GM18517 (cell line): ENCODE measurements at regions not wholly inside any gene's neighbourhood (a gene's known extent, or its start where the extent isn't known, plus 50 kb on each side); places are given as distances from the start of the nearest gene placed in this dataset.

Source experiments
- ATAC-seq: cut with Tn5 transposase; IDR thresholded peaks from one replicate; pipeline ENCODE4 v1.9.1; 2021; ENCODE audit warnings: mild to moderate bottlenecking, moderate library complexity; ENCODE audit not compliant: unreplicated experiment

DNA sequence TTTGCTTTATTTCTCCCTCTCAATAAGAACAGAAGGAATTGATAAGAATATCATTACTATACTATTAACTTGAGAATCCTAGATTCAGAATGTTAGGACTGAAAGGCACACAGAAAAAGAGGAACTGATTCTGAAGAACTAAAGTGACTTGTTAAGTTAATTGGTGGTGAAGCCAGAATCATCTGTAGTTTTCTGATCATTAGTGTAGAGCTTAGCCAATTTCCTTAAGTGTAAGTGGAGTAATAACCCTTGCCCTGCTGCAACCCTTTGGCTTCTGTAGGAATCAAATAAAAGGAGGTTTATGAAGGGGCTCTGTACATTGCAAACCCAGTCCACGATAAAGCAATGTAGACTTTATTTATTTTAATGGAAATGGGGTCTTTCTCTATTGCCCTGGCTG is 1186.0 kb downstream of the SORCS3 start:
- ATAC-seq: no peak

DNA sequence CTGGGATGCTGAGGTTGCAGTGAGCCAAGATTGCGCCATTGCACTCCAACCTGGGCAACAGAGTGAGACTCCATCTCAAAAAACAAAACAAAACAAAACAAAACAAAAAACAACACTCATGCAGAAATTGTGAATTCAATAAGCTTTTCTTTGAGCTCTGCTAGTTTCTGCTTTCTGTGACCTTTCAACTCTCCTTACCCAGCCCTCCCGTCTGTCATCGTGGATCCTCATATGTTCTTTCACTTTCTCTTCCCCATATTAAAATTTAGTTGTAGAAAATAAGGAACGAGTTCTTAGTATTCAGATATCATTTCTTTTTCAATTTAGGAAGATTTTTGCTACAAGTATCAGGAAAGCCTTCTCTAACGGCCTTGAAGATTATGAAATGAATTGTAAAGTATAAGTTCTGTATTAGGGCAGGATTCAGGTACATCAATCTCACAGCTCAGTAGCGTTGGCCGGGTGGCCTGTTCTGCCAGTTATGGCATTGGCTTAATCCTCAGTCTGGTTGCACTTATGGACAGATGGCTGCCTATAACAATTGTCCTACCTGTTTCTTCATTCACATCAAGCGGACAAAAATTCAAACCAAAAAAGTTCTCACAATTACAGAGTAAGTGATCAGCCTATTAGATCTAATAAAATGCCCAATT is 1167.0 kb downstream of the SORCS3 start:
- no peak for ATAC-seq

- no peak for ATAC-seq
Observed at GRCh38 chr10:105803206-105803605, 1162.1 kb downstream of the SORCS3 start.

GRCh38 chr10:105800641-105801040 is 1159.6 kb downstream of the SORCS3 start:
- no peak for ATAC-seq

DNA sequence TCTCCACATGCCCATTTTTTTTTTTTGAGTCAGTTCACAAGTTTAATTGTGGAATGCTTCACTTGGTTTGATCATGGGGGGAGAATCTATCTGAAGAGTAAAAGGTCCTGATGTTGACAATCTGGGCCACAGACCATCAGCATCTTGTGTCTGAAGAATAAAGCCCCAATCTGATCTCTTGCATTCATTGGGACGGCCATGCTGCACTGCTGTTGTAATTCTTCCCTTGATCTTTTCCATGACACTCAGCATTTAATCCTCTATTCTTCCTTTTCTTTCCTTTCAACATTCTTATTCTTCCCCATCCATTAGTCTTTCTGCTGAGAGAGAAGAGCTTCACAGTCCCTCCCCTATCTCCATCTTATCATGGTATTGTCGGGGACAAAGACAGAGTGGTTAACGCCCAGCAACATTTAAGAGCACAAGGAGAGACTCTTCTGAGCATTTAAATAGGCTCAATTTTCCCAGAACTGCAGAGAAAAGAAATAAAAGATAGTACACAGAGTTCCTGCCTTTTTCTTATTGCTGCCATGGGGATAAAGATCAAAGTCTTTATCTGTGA is 1157.3 kb downstream of the SORCS3 start:
- no peak for ATAC-seq

DNA sequence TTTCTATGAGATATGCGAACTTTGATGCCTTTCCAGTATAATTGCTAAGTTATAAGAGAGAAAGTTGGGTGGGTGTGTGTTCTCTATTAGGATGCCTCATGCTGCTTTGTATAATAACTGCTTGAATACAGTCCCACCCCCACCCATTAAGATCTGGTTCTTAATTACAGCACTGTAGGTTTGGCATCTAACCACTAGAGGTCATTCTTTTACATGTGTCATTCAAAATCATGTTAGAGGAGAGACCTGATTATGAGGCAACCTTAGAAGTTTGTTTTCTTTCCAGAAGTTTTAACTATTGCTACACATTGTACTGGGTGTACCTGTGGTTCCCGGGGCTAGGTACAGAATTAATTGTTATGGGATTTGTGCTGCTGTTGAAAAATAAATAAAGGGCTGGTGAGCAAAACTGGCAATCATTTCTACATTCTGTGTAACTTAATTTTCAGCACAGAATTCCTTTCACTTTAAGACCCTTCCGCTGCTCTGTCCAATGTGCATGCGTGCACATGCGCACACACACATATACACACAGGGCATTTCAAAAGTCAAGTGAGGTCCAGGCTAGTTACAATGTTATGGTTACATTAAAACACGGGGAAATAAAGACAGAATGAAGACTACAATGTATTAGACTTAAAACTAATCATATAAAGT is 1156.3 kb downstream of the SORCS3 start:
- peak; percentile 59 for ATAC-seq

DNA sequence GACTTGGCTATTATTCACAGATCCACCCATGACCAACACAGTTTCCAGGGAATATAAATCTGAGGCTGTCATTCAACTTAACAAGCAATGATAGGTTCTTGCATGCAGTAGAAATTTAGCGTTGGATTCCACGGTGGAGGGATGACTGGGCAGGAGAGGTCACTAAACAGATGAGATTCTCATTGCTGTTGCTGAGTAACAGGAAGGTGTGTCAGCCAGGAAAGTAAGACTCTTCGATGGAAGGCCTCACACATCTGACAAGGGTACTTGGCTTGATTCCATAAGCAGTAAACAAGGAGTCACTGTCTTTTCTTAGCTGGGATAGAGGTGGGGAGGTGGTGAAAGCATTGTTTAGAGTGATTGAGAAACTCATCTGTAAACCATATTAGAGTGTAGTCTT is 1152.0 kb downstream of the SORCS3 start:
- no peak for ATAC-seq

- ATAC-seq: no peak
Observed at GRCh38 chr10:105785721-105786120, 1144.6 kb downstream of the SORCS3 start.

- ATAC-seq: no peak
Observed at GRCh38 chr10:105783936-105784483, 1142.9 kb downstream of the SORCS3 start.

DNA sequence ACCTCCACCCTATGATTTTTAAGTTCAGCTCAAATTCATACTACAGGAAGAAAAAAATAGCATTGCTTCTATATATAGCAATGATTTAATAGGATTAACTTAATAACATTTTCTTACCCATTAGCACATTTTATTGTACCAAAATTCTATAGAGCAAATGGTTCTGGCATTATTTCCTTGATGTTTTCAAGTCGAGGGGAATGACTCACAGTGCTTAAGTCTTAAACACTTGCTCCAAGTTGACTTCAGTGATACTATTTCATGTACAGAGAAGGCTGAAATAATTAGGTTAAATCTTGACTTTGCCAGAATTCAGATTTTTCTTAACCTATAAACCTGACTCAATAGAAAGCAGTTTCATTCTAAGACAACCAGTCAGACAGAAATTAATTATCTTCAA is 1133.8 kb downstream of the SORCS3 start:
- no peak for ATAC-seq

DNA sequence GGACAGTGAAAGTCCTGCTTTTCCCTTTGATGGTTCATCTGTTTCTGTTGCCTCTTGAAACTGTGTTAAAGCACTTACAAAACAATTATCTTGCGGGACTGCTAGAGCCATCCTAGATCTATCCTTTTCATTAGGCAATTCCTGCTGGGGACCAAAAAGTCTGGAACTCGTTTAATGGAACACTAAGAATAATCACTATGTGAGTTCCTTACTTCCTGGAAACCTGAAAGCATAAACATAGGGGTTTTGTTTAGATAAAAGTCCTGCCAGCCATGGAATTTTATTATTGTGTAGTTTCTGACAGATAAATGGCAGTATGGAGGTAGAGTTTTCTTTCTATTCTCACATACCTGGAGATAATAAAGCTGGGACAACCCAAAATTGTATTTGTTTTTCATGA is 1133.3 kb downstream of the SORCS3 start:
- ATAC-seq: no peak

DNA sequence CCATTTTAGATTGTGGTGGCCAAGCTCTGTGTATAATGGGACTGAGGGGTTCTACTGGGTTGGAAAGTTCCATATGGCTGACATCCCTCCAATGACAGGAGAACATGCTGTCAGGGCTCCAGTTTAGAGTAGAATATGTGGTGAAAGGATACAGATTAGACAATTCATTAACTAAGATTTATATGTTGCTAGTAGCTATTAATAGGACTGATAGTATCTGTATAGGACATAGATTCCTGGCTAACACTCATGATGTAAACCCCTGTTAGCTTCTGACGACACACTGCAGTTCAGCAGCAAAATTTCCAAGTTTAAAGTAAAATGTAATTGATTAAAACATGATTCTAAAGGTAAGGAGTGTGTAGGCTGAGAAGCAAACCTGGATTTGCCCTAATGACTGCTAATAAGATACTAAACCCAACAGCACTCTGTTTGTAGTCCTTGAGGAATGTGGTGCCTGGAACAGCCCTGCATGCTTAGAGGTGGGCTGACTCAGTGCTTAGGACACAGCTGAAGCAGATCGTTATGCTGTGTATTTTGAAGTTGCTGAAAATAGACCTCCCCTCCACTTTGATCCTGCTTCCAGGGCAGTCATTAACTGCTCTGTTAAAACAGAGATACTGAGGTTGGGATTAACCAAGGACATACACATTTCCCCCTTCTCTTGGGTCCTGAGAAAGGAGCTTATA is 1129.6 kb downstream of the SORCS3 start:
- no peak for ATAC-seq

- ATAC-seq: no peak
Observed at GRCh38 chr10:105769248-105770184, 1128.4 kb downstream of the SORCS3 start.

GRCh38 chr10:105763611-105764010 is 1122.5 kb downstream of the SORCS3 start:
- no peak for ATAC-seq

- ATAC-seq: no peak
Observed at GRCh38 chr10:105761576-105762260, 1120.6 kb downstream of the SORCS3 start.

DNA sequence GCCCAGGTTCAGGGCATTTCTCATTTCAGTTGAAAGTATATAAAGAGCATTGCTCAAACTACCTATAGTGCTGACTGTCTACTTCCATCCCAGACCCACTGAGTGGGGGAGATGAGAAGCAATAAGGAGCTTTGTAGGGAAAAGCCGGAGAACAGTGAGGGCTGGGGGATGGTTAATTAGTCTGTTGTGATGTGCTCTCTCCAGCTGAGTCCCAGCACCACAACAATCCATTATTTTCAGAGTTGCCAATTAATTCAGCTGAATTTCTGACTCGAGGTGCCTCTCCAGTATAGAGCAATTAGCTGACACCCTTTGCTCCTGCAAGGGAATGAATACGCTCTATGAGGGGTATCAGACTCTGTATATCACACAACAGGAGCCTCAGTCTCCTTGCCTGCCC is 1118.6 kb downstream of the SORCS3 start:
- ATAC-seq: no peak

- ATAC-seq: no peak
Observed at GRCh38 chr10:105758209-105758998, 1117.3 kb downstream of the SORCS3 start.

DNA sequence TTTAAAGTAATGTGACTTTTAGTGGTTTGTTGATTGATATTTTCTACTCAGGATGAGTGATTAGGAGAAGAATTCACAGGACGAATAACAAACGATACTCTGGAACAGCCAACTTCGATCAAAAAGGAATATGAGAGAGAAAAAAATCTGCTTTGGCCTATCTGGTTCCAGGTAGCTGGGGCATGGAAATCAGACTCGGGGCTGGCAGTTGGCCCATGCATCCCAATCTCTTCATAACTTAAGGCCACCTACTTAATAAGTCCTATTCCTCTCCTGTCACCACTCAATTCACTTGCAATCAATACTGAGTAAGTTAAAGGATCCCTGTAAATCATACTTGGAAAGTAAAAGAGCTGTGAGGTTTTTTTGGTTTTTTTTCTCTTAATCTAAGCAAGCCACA is 1116.2 kb downstream of the SORCS3 start:
- ATAC-seq: no peak

DNA sequence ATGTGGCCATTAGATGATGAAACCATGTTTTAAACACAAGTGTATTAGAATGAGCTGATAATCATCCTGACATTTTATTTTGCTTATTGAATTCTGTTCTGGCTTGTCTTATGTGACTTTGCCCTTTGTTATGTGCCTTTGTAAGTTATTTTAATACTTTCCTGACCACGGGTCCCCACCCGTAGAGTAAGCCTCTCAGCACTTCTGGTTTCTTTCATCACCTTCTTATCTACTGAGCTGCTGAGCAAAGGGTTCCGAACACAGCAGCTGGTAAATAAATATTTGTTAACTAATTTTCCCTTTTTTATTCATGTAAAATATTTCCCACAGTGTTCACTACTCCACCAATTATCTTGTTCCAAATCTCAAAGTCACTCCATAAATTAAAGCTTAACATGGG is 1115.3 kb downstream of the SORCS3 start:
- ATAC-seq: no peak
